GM19397 (cell line): ENCODE measurements at regions not wholly inside any gene's neighbourhood (a gene's known extent, or its start where the extent isn't known, plus 50 kb on each side); places are given as distances from the start of the nearest gene placed in this dataset.
"Not testable (repeated sequence)": the region's sequence is repeated elsewhere in the genome, so short reads cannot be mapped to it uniquely, and the experiment has no call there.

Experiments
- ATAC-seq: cut with Tn5 transposase; IDR thresholded peaks from one replicate; pipeline ENCODE4 v1.9.1; 2021; ENCODE audit warnings: mild to moderate bottlenecking, moderate library complexity; ENCODE audit not compliant: unreplicated experiment

GRCh38 chr3:72052841-72053409 is 268.0 kb upstream of the PROK2 start:
- no peak for ATAC-seq

GRCh38 chr3:72050771-72051170 is 265.8 kb upstream of the PROK2 start:
- no peak for ATAC-seq

GRCh38 chr3:72050048-72050632 is 265.2 kb upstream of the PROK2 start:
- no peak for ATAC-seq

- no peak for ATAC-seq
These were observed 264.4 kb upstream of the PROK2 start for GRCh38 chr3:72049300-72049699.

- no peak for ATAC-seq
These were observed 263.9 kb upstream of the PROK2 start for GRCh38 chr3:72048873-72049272.

GRCh38 chr3:72047221-72047871 is 262.4 kb upstream of the PROK2 start:
- ATAC-seq, result no peak

- no peak for ATAC-seq
These were observed 259.4 kb upstream of the PROK2 start for GRCh38 chr3:72044231-72044855.

- ATAC-seq, result no peak
These were observed 258.5 kb upstream of the PROK2 start for GRCh38 chr3:72043204-72044133.

GRCh38 chr3:72042397-72043203 is 257.7 kb upstream of the PROK2 start:
- ATAC-seq, result no peak

GRCh38 chr3:72041511-72041910 is 256.6 kb upstream of the PROK2 start:
- ATAC-seq, result no peak

- no peak for ATAC-seq
These were observed 256.1 kb upstream of the PROK2 start for GRCh38 chr3:72041076-72041475.

- ATAC-seq, result no peak
These were observed 254.7 kb upstream of the PROK2 start for GRCh38 chr3:72039677-72040076.

GRCh38 chr3:72036899-72037298 is 252.0 kb upstream of the PROK2 start:
- ATAC-seq, result no peak

GRCh38 chr3:72035606-72036005 is 250.7 kb upstream of the PROK2 start:
- no peak for ATAC-seq

- no peak for ATAC-seq
These were observed 250.0 kb upstream of the PROK2 start for GRCh38 chr3:72034986-72035385.

GRCh38 chr3:72033666-72034428 is 248.9 kb upstream of the PROK2 start:
- ATAC-seq, result no peak

GRCh38 chr3:72032441-72033135 is 247.6 kb upstream of the PROK2 start:
- ATAC-seq, result no peak

- ATAC-seq, result no peak
These were observed 246.6 kb upstream of the PROK2 start for GRCh38 chr3:72031581-72031980.

GRCh38 chr3:72030296-72030695 is 245.3 kb upstream of the PROK2 start:
- ATAC-seq, result not testable (repeated sequence)
